ENCODE measurements at regions not wholly inside any gene's neighbourhood (a gene's known extent, or its start where the extent isn't known, plus 50 kb on each side); places are given as distances from the start of the nearest gene placed in this dataset.

DNA sequence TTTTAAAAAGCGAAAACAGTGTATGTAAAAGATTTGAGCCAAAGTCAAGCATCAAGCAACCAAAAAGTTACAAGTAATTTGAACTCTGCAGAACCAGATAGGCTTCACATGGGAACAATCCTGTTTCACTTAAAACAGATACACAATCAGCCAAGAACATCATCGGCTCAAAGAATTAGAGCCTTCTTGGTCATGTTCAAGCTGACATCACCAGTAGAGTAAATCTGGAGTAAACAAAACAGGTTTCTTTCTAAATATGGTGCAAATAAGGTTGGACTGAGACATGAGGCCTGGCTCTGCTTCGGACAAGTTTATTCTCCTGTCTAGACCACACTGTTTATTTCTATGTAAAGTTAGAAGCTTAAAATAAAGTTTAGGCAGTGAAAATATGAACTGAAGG is 116.0 kb downstream of the GMNC start:
- Histone ChIP-seq H3K4ac (ENCODE audit: low read depth, low read length) (no peak overlapping the region), H2BK12ac (ENCODE audit: insufficient read length, low read depth, low read length) (no peak overlapping the region), H2AK5ac (ENCODE audit: insufficient read length, low read length) (no peak overlapping the region), H4K8ac (replicated peaks; ENCODE audit: insufficient read length, low read depth, low read length) (no peak overlapping the region), H3K14ac (ENCODE audit: insufficient read depth, low read length) (no peak overlapping the region), H3K9ac (ENCODE audit: extremely low read depth, insufficient read length, low read length) (no peak overlapping the region), H3K18ac (ENCODE audit: insufficient read length, low read depth, low read length) (no peak overlapping the region), H4K5ac (ENCODE audit: insufficient read length, low read depth, low read length) (no peak overlapping the region), H3K56ac (ENCODE audit: insufficient read length, low read depth, low read length) (no peak overlapping the region), H3K79me2 (ENCODE audit: insufficient read depth, low read length) (no peaks in the 10 kb centered on the region), H3K23ac (ENCODE audit: insufficient read length, low read depth, low read length) (no peak overlapping the region), H2BK15ac (ENCODE audit: low read depth, low read length) (no peak overlapping the region), H4K20me1 (ENCODE audit: control insufficient read depth, insufficient read depth, insufficient read length) (no peaks in the 10 kb centered on the region), H3K4me1 (ENCODE audit: insufficient read depth, low read length) (no peaks in the 10 kb centered on the region), H3K27ac (ENCODE audit: insufficient read length, low read depth, low read length) (no peak overlapping the region), H3K4me2 (ENCODE audit: insufficient read depth, insufficient read length, low read length) (no peak overlapping the region), H2BK5ac (ENCODE audit: insufficient read length, low read length) (no peak overlapping the region), H2BK20ac (ENCODE audit: low read depth, low read length, poor library complexity, severe bottlenecking) (no peak overlapping the region), H3K79me1 (ENCODE audit: insufficient read depth, low read depth, low read length, poor library complexity, severe bottlenecking) (no peaks in the 10 kb centered on the region), H3K27me3 (ENCODE audit: insufficient read depth, low read length) (no peaks in the 10 kb centered on the region), H2AFZ (ENCODE audit: low read length) (no peak overlapping the region), H3K23me2 (ENCODE audit: insufficient read length, low read depth, low read length, poor library complexity, severe bottlenecking) (no peaks in the 10 kb centered on the region), H3K9me3 (ENCODE audit: control insufficient read depth, low read depth, low read length) (no peaks in the 10 kb centered on the region), H2BK120ac (ENCODE audit: low read depth, low read length, poor library complexity, severe bottlenecking) (no peak overlapping the region), H4K91ac (ENCODE audit: insufficient read length, low read depth, low read length) (no peak overlapping the region), H3T11ph (ENCODE audit: low read length) (no peak overlapping the region)
- TF ChIP-seq, protein P1, sequence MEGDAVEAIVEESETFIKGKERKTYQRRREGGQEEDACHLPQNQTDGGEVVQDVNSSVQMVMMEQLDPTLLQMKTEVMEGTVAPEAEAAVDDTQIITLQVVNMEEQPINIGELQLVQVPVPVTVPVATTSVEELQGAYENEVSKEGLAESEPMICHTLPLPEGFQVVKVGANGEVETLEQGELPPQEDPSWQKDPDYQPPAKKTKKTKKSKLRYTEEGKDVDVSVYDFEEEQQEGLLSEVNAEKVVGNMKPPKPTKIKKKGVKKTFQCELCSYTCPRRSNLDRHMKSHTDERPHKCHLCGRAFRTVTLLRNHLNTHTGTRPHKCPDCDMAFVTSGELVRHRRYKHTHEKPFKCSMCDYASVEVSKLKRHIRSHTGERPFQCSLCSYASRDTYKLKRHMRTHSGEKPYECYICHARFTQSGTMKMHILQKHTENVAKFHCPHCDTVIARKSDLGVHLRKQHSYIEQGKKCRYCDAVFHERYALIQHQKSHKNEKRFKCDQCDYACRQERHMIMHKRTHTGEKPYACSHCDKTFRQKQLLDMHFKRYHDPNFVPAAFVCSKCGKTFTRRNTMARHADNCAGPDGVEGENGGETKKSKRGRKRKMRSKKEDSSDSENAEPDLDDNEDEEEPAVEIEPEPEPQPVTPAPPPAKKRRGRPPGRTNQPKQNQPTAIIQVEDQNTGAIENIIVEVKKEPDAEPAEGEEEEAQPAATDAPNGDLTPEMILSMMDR (conservative IDR thresholded peaks at IDR 0.05), result no peak
- H3K36me3 Mint-ChIP-seq (ENCODE audit: insufficient read depth in 1 of 3, low read depth in 3 of 3), result no peaks in the 10 kb centered on the region
- H3K4me1 Mint-ChIP-seq, result peaks cover 0 to 6% of the 10 kb centered on the region in 2 experiments; a peak in 2 of 4 replicates
- H3K27ac Mint-ChIP-seq, result no peak overlapping the region
- H3K27me3 Mint-ChIP-seq (ENCODE audit: low read depth), result no peaks in the 10 kb centered on the region
- H3K4me3 Mint-ChIP-seq, result no peak overlapping the region
- WGBS (ENCODE audit: extremely low coverage, insufficient read length, low lambda C conversion rate), result no CpG with 5 or more reads among the region's 3 CpGs
- no peaks in the 10 kb centered on the region for H3K9me3 Mint-ChIP-seq
- no peak for DNase-seq
